ENCODE measurements at regions not wholly inside any gene's neighbourhood (a gene's known extent, or its start where the extent isn't known, plus 50 kb on each side); places are given as distances from the start of the nearest gene placed in this dataset.
"Not testable (repeated sequence)": the region's sequence is repeated elsewhere in the genome, so short reads cannot be mapped to it uniquely, and the experiment has no call there.

- no peak for DNase-seq (ENCODE audit: low read depth in 4 of 4, low spot score in 2 of 4)
Measured at GRCh38 chr12:124655048-124655697, 87.8 kb upstream of the NCOR2 start.

GRCh38 chr12:124654666-124655047 is 87.2 kb upstream of the NCOR2 start:
- no peak for DNase-seq (ENCODE audit: low read depth in 4 of 4, low spot score in 2 of 4)

GRCh38 chr12:124653169-124653931 is 85.9 kb upstream of the NCOR2 start:
- no peak for DNase-seq (ENCODE audit: low read depth in 4 of 4, low spot score in 2 of 4)

GRCh38 chr12:124652661-124653060 is 85.2 kb upstream of the NCOR2 start:
- DNase-seq (ENCODE audit: low read depth in 4 of 4, low spot score in 2 of 4), result no peak

- DNase-seq (ENCODE audit: low read depth in 4 of 4, low spot score in 2 of 4), result no peak
Measured at GRCh38 chr12:124651516-124652273, 84.3 kb upstream of the NCOR2 start.

- no peak for DNase-seq (ENCODE audit: low read depth in 4 of 4, low spot score in 2 of 4)
Measured at GRCh38 chr12:124650912-124651311, 83.5 kb upstream of the NCOR2 start.

- no peak for DNase-seq (ENCODE audit: low read depth in 4 of 4, low spot score in 2 of 4)
Measured at GRCh38 chr12:124648710-124649384, 81.4 kb upstream of the NCOR2 start.

- DNase-seq (ENCODE audit: low read depth in 4 of 4, low spot score in 2 of 4), result no peak
Measured at GRCh38 chr12:124647316-124647715, 79.9 kb upstream of the NCOR2 start.

- no peak for DNase-seq (ENCODE audit: low read depth in 4 of 4, low spot score in 2 of 4)
Measured at GRCh38 chr12:124646385-124647230, 79.2 kb upstream of the NCOR2 start.

- DNase-seq (ENCODE audit: low read depth in 4 of 4, low spot score in 2 of 4), result no peak
Measured at GRCh38 chr12:124645530-124646244, 78.3 kb upstream of the NCOR2 start.

- not testable (repeated sequence) for DNase-seq (ENCODE audit: low read depth in 4 of 4, low spot score in 2 of 4)
Measured at GRCh38 chr12:124643768-124644167, 76.4 kb upstream of the NCOR2 start.

GRCh38 chr12:124642105-124642504 is 74.7 kb upstream of the NCOR2 start:
- no peak for DNase-seq (ENCODE audit: low read depth in 4 of 4, low spot score in 2 of 4)

- DNase-seq (ENCODE audit: low read depth in 4 of 4, low spot score in 2 of 4), result no peak
Measured at GRCh38 chr12:124641591-124641990, 74.2 kb upstream of the NCOR2 start.

- DNase-seq (ENCODE audit: low read depth in 4 of 4, low spot score in 2 of 4), result no peak
Measured at GRCh38 chr12:124640056-124640455, 72.6 kb upstream of the NCOR2 start.

GRCh38 chr12:124639122-124639806 is 71.9 kb upstream of the NCOR2 start:
- no peak for DNase-seq (ENCODE audit: low read depth in 4 of 4, low spot score in 2 of 4)

GRCh38 chr12:124637581-124637981 is 70.2 kb upstream of the NCOR2 start:
- no peak for DNase-seq (ENCODE audit: low read depth in 4 of 4, low spot score in 2 of 4)

GRCh38 chr12:124637163-124637562 is 69.8 kb upstream of the NCOR2 start:
- DNase-seq (ENCODE audit: low read depth in 4 of 4, low spot score in 2 of 4), result no peak

GRCh38 chr12:124636138-124636978 is 68.9 kb upstream of the NCOR2 start:
- DNase-seq (ENCODE audit: low read depth in 4 of 4, low spot score in 2 of 4), result no peak

Data from left renal cortex interstitium (tissue), 4 donors.